HG03342 (cell line): ENCODE measurements at regions not wholly inside any gene's neighbourhood (a gene's known extent, or its start where the extent isn't known, plus 50 kb on each side); places are given as distances from the start of the nearest gene placed in this dataset.

Experiments
- ATAC-seq: cut with Tn5 transposase; IDR thresholded peaks from one replicate; pipeline ENCODE4 v1.9.1; 2021; ENCODE audit warnings: mild to moderate bottlenecking, moderate library complexity; ENCODE audit not compliant: unreplicated experiment

DNA sequence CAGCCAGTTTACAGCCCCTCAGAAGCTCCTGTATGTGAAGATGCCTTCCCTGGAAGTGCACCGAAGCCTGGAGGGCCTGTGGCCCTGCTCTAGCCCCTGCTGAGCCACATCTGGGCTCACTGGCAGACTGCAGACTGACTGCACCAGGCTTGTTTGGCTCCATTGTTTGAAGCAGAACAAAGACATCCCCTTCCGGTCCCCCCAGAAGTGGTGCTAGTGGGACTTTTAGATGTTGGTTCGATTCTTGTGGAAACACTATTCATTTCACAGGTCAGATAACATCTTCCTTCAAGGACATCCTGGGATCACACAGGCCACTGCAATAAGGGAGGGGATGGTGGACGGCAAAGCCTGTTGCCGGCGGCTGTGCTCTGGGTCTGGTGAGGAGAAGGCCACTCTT is 57.8 kb upstream of the CBLN2 start:
- ATAC-seq: no peak

DNA sequence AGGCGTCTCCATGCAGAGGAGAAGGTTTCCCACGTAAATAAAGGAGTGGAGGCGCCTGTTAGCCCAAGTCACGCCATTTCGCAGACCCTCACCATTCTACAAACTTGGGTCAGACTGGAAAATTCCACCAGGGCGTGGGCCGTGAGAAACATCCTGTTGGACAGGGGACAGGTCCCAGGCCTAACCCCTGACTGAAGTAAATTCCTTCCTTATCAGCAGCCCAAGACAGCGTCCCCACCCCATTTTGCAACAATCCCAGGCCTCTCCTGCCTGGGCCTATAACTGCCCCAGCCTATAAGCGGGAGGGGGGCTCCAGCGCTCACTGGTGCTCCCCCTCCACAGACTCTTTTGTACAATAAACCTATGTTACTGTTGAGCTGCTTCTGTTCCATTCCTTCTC is 57.3 kb upstream of the CBLN2 start:
- no peak for ATAC-seq
